GF-D8 (cell line): ENCODE measurements at regions not wholly inside any gene's neighbourhood (a gene's known extent, or its start where the extent isn't known, plus 50 kb on each side); places are given as distances from the start of the nearest gene placed in this dataset.
"Not testable (repeated sequence)": the region's sequence is repeated elsewhere in the genome, so short reads cannot be mapped to it uniquely, and the experiment has no call there.

ENCODE experiments used
- DNase-seq: peaks from one replicate; lab custom pipeline; 2025; lab: John Stamatoyannopoulos, UW

DNA sequence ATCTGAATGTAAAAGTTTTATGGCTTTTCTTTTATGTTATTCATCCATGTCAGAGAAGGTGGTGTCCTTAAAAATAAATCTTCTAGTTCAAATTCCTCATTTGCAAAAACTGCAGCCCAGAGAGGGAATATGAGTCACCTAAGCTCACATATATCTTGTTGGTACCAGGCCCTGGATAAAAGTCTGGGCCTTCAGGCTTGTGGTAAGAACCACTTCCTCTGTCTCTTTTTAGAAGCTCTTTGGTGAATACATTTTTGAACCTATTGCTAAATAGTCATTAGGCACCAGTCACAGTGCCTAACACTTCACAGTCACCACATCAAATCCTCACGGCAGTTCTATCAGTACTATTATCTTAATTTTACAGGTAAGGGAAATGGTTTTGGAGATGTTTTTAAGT lies 199.2 kb downstream of the KCNS3 start:
- DNase-seq: no peak

DNA sequence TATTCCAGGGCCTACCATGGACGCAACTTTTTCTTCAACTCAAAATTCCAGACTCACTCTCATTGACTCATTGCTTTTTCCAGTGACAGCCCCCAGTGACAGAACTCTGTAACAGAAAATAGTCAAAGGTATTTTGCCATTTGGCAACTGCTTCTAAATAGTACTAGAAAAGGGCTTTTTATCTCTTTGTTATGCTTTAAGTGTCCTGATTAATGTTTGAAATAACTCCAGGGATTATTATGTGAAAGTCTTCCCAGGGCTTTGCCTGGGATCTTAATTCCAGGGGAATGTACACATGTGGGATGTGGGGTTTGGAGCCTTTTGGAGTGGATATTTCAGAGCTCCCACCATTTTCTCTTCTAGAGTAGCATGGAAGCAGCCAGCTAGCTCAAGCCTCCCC lies 198.8 kb downstream of the KCNS3 start:
- DNase-seq: no peak

DNA sequence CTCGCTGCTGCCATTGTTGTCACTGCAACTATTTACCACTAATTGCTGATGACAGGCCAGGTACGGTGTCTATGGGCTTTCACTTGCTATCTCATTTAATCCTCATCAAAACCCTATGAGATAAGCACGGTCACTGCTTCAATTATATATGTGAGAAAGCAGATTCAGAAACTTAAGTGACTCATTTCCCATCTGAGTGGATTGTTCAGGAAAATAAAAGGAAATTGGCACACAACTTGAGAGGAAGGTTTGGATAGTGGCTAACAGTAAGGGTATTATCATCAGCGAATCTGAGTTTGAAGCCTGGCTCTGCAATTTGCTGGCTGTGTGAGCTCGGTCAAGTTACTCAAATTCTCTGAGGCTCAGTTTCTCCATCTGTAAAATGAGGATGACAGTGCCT lies 196.0 kb downstream of the KCNS3 start:
- no peak for DNase-seq

DNA sequence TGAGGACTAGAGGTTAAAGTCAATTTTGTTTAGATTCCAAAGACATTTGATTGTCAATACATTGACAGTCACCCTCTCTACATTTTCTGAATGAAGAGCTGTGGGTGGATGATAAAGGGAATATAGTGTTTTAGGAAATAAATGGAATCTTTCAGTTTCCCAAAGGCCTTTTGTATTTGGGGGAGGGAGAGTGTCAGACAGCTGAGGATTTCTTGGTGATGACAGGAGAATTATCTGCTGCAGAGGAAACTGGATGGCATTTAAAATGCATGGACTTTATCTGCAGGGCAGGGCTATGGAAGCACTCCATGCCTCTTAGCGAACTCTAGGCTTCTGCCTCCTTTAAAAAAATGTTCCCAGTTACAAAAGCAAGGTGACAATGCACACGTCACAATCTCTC lies 195.1 kb downstream of the KCNS3 start:
- DNase-seq: no peak

DNA sequence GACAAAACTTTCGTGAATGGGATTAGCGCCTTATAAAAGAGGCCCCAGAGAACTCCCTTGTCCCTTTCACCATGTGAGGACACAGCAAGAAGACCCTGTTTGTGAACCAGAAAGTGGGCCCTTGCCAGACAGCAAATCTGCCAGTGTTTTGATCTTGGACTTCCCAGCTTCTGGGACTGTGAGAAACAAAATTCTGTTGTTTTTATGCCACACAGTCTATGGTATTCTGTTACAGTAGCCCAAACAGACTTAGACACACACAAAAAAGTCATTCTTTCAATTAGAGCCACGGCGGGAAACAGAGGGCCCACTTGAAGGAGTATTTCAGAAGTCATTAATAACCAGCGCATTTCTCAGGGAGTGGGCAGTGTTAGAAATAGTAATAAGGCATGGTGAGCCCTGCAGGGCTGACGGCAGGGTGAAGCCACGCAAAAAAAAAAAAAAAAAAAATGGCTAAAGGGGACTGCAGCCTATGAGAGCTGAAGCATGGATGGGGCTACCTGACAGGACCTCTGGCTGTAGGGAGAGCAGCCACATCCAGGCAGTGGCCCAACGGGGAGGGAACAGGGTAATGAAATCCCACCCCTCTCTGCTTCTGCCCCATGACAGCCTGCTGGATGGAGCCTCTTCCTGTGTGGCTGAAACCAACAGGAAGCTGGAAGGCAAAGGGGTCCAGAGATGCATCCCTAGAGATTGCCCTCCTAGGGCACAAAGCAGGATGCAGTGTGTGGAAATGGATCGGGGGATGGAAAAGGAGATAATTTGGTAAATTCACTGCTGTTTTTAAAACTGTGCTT lies 189.3 kb downstream of the KCNS3 start:
- DNase-seq: no peak

DNA sequence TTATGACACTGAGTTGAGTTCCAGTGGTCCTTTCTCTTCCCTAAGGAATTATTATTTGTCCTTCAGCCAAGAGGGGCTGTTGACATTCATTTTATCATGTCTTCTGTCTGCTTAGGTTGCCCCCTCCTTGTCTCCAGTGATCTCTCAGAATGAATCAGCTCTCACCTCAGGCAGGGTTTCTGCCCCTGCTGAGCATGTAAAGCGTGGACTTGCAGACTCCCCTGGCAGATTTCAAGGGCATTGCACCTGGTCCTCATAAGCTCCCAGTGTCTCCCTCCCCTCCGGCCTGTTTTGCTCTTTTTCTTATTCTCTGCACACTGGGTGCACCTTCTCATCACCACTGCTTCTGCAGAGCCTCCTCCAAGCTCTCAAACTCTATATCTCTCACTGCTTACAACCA lies 188.4 kb downstream of the KCNS3 start:
- no peak for DNase-seq

DNA sequence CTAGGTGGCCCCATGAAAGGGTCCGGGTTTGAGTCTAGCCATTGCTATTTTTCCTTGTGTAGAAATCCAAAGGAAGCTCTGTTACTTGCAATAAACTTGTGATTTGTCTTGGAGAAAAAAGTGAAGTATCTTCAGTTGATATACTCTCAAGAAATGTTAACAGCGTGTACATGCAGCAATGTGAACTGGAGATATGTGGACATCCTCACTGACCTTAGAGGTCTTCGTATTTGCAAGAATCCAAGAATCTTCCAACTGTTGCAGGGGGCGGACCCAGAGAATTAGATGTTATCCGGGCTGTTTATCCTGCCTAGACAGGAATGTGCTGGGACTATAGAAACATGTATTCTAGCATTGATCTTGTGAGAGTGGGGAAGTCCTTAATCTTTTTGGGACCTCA lies 187.6 kb downstream of the KCNS3 start:
- no peak for DNase-seq

DNA sequence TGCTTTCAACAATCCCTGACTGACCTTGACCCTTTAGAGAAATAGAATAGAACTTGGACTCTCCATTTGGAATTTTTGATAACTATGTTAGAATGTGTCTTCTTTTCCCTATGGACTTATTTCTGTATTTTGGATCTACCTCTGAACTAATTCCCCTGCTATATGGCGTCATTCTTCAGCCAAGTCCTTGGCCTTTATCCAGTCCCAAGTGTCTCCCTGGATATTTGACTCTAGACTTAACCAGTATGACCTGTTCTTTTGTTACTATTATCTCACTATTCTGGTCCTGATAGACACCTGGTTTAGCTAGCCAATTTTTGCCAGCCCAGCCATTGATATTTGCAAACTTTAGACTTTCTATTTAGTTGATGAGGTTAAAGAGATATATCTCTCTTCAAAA lies 186.8 kb downstream of the KCNS3 start:
- no peak for DNase-seq

DNA sequence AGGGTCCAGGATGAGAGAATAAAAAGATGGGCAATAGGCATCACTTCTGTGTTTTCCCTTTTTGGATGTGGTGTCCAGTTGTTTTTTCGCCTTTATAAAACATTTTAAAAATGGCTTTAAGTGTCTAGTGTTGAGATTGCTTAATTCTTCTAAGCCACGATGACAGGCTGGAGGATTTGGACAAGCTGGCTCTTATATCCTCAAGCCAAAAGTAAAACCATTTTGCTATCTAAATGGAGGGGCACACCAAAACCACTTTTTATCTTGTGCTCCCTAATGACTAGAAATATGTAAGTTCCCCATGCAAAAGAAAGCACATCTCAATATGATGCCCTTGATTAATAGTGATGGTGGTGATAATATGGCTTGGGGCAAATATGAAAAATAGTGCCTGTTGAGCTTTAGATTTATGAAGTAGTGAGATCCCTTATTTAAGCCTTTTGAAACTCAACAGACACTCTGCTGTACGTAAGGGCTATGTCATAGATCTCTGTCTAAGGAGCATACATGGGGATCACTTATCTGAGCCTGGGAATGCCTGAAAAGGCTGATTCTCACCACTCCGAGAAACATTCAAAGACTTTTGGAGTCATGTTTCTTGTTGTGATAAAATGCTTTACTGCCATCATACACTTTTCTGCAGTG lies 185.5 kb downstream of the KCNS3 start:
- DNase-seq: no peak

DNA sequence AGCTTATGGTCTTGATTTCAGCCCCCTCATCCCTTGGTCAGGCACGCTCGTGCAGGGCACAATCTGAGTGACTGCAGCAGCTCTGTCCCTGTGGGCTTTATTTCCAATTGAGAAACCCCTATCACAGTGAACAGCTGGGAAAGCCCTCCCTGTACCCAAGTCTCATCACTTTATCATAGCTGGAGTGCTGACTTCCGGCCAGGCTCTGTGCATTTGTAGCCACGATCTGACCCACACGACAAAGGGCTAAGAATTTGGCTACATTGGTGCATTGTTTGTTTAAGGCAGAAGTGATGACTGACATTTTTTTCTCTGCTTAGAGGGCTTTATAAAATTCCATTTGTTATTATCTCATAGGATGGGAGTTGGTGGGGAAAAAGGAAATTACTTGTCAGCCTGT lies 184.4 kb downstream of the KCNS3 start:
- DNase-seq: no peak

DNA sequence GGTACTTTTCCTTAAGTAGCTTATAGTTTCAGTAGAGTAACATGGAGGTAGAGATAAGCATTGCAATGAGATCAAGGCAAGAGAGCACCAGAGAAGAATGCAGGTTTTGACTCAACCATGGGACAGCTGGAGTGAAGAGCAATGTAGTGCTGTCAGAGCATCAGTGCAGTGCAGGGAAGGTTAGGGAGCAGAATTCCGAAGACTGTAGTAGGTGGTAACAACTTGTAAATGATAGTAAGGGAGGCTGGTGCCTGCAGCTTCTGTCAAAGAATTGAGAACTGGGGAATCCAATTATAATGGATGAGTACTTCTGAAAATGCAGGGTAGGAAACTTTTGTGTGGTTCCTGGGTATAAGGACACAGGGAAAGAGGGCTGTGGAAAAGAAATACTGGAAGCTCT lies 183.2 kb downstream of the KCNS3 start:
- no peak for DNase-seq

DNA sequence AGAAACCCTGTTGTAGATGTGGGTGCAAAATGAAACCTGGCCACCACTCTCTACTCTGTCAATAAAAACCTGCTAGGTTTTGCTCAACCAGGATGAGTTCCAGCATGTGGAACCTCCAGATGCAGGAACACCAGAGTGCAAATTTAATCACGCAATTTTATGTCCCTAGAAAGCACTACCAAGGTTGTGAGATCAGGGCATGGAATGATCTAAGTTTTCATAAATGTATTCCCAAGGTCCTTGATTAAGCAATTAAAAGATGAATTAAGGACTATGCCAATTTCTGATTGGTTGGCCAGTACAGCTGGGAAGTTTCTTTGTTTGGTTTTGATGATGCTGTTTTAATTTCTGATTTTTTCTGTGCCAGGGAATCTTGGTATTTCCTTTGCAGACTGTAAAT lies 179.2 kb downstream of the KCNS3 start:
- no peak for DNase-seq

DNA sequence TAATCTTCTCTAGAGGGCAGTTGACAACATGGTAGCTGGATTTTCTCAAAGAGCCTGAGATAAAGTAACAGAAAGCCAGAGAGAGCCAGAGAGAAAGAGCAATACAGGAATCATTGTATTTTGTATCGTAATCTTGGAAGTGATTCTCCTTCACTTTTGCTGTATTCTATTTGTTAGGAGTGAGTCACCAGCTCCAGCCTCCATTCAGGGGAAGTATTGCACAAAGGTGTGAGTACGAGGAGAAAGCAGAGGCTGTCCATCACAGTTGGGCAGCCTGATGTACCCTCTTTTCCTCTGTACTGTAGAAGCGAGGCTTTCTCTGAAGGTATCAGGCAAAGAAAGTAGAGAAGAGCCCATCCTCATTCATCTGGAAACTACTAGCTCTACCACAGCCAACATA lies 176.8 kb downstream of the KCNS3 start:
- no peak for DNase-seq

DNA sequence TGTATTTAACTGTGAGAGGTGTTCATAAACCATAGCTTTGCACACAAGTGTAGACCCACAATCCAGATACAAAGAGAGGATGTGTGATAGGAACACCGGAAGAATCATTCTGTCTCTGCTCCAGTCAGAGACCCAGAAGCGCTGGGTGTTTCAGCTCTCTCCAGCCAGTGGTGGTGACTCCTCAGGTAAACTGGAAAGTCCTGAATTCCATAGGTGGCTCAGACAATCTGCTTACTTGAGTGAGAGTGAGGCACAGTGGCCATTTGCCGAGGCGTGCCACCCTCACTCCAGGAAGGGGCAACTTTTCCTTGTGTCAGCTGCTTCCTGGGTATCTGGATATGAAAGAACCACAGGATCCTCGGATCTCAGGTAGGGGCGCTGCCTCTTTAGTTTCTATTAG lies 171.5 kb downstream of the KCNS3 start:
- DNase-seq: no peak

DNA sequence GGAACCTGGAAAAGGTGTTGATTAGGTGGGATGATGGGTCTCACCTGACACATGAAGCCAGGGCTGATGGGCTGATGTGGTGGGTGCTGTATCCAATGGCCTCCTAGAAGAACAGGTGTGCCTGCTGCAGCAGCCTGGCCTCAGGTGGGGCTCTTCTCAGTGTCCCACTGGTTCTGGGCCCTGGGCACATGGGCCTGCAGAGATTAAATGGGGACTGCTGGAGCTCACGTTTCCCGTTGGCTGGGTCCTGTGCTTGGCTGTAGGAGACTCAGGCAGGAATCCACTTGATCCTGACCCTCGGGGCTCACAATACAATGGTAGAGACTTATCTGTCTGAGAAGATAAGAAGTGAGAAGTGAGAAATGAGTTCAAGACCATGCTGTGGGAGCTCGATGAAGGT lies 170.9 kb downstream of the KCNS3 start:
- DNase-seq: no peak

DNA sequence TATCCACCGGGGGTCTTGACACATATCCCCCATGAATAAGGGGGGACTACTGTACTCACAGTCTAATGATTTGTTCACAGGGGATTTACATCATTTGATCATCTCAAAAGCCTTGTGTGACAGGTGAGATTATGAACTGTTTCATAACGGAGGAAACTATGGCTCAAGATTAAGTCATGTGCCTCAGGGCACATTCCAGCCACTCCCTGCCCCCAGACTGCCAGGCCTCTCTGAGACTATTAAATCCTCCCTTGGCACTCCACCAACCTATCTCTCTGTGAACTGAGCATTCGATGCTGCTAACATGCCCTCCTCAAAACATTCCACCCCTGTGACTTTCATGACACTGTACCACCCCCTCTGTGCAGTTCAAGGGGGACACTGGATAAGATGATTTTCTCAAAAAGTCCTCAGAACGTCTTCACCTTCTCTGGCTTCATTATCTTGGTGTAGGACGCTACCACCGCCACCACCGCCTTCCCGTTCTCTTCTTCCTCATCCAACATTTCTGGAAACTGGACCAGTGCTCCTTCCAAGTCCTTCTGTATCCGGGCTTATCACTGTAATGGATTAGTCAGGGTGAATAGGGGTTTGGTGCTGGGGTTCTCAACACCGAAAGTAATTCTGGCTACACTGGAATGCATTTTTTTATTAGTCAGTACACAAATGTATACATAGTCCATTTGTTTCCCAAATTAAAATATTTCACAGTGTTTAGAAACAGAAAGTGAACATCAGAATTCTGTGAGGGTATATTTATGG lies 169.6 kb downstream of the KCNS3 start:
- no peak for DNase-seq

DNA sequence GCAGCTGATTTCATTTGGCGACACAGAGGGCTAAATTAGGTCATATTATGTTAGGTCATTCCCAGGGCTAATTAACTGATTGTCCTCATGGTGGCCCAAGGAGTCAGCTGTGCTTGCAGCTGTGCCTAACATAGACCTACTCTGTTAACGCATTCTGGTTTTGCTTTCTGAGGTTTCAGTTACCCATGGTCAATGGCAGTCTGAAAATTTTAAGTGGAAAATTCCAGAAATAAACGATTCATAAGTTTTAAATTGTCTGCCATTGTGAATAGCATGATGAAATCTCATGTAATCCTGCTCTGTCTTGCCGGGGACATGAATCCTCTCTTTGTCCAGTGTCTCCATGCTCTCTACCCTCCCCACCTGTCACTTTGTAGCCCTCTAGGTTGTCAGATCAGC lies 168.7 kb downstream of the KCNS3 start:
- no peak for DNase-seq

DNA sequence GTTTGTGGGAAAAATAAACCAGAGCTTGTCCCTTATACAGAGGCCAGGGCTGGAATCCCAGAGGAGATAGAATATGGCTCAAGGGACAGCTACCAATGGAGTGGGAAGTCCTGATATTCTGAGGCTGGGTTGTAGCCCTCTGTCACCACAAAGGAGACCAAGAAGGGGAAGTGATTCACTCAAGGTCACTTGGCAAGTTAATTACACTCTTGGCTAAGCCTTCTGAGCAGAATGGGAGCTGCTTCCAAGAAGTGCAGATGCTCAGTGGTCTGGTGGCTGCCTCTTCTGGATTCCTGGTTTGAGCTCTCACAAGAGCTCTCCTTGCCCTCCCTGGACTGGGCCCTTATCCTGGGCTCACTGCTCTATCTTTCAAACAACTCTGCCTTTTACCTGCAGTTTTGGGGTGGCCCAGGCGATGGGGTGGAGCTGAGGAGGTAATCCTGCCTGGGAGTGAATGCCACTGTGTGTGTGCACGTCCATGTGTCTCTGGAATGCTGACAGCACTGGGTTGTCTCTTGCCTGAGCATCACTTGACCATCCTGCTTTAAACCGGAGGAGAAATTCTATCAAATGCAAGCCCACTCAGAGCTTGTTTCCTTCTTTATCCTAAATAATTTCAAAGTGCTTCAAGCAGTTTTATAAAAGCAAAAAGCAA lies 168.2 kb downstream of the KCNS3 start:
- DNase-seq: no peak

DNA sequence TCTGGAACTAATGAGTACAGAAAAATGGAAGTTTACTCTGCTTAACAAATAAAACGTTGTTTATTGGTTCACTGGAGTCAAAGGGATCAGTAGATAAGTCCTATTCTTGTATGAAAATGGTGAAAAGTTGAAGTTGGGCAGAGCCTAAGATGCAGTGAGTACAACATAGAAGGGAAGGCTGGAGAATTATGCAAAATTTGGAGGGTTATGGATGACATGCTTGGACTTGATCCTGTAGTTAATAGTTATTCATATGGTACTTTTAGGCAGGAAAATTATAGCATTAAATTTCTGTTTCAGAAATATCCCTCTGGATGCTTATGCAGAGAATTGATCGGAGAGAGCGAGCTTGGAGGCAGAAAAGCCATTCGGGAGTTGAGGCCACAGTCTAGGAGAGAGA lies 167.6 kb downstream of the KCNS3 start:
- no peak for DNase-seq

DNA sequence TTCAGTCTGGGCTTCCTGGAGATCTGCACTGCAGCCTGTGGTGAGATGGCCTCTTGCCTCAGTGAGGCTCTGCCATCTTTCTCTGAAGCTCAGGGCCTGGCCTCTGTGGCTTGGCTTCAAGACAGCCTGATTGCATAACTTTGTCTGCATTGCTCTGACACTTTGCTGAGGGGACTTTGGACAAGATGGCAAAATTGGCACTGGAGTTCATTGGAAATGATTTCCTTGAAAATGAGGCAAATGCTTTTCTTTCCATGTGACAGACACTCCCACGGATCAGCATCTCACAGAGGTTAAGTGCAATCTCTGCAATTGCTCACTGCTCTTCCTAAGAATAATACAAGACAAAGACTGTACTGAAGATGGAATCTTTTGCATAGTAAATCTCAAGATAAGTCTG lies 166.8 kb downstream of the KCNS3 start:
- no peak for DNase-seq

DNA sequence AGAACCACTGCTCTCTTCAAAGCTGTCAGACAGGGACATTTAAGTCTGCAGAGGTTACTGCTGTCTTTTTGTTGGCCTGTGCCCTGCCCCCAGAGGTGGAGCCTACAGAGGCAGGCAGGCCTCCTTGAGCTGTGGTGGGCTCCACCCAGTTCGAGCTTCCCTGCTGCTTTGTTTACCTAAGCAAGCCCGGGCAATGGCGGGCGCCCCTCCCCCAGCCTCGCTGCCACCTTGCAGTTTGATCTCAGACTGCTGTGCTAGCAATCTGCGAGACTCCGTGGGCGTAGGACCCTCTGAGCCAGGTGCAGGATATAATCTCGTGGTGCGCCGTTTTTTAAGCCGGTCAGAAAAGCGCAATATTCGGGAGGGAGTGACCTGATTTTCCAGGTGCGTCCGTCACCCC lies 138.9 kb downstream of the KCNS3 start:
- not testable (repeated sequence) for DNase-seq

DNA sequence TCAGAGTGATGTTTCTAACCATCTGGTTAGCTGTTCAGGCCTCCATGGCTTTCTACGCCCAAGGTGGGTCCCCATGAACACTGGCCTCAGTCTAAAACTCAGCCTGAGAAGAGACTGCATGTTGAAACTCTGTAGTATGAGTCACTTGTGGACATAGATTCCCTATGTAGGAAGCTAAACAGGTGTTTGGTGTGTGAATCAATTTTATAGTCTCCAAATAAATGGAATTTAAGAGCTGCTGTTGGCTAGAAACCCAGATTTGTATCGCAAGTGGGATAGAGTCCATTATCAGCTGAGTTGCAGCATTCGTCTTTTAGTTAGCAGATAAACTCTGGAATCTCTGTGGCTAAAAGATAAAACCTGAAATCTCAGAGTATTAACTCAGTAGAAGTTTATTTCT lies 131.4 kb downstream of the KCNS3 start:
- no peak for DNase-seq

DNA sequence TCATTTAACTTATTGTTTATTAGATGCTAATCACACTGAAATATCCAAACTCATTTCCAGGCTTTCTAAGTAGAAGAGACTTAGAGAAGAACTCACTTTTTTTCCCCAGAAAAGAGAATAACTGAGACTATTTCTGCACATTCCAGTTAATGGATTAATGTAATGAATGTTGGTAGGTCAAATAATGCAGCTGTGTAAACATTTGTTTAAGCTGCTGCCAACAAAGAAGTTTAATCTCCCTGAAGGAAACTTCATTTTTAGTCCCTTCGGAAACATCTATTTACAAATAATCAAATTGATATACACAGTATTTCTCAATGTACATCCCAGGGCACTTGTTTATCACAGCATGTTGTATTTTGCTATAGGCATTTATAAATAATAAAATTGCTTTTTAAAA lies 126.9 kb downstream of the KCNS3 start:
- DNase-seq: no peak
